HPDE6-E6E7 (cell line): ENCODE measurements at regions not wholly inside any gene's neighbourhood (a gene's known extent, or its start where the extent isn't known, plus 50 kb on each side); places are given as distances from the start of the nearest gene placed in this dataset.
"Not testable (repeated sequence)": the region's sequence is repeated elsewhere in the genome, so short reads cannot be mapped to it uniquely, and the experiment has no call there.

Experiments
- DNase-seq: peaks from one replicate; pipeline ENCODE4 v3.0.0; 2011; ENCODE audit warnings: missing footprints; ENCODE audit errors: extremely low spot score

- no peak for DNase-seq
Measured at GRCh38 chr6:167709196-167709595, 117.5 kb upstream of the AFDN start.

- not testable (repeated sequence) for DNase-seq
Measured at GRCh38 chr6:167709776-167710336, 116.9 kb upstream of the AFDN start.

GRCh38 chr6:167710363-167710920 is 116.3 kb upstream of the AFDN start:
- no peak for DNase-seq

- no peak for DNase-seq
Measured at GRCh38 chr6:167711211-167711610, 115.5 kb upstream of the AFDN start.

- no peak for DNase-seq
Measured at GRCh38 chr6:167711768-167712730, 114.7 kb upstream of the AFDN start.

GRCh38 chr6:167712731-167713475 is 113.8 kb upstream of the AFDN start:
- no peak for DNase-seq

GRCh38 chr6:167714152-167714551 is 112.6 kb upstream of the AFDN start:
- no peak for DNase-seq

GRCh38 chr6:167717455-167717854 is 109.3 kb upstream of the AFDN start:
- DNase-seq: no peak

GRCh38 chr6:167717867-167718266 is 108.8 kb upstream of the AFDN start:
- DNase-seq: no peak

- DNase-seq: no peak
Measured at GRCh38 chr6:167719920-167720319, 106.8 kb upstream of the AFDN start.

- DNase-seq: no peak
Measured at GRCh38 chr6:167720456-167721285, 106.0 kb upstream of the AFDN start.

GRCh38 chr6:167721291-167721690 is 105.4 kb upstream of the AFDN start:
- DNase-seq: no peak

- DNase-seq: no peak
Measured at GRCh38 chr6:167722634-167723309, 103.9 kb upstream of the AFDN start.

GRCh38 chr6:167726043-167726621 is 100.6 kb upstream of the AFDN start:
- no peak for DNase-seq

- DNase-seq: no peak
Measured at GRCh38 chr6:167730441-167730840, 96.3 kb upstream of the AFDN start.

- DNase-seq: no peak
Measured at GRCh38 chr6:167731216-167731615, 95.5 kb upstream of the AFDN start.

- no peak for DNase-seq
Measured at GRCh38 chr6:167731731-167732422, 94.8 kb upstream of the AFDN start.

- DNase-seq: no peak
Measured at GRCh38 chr6:167733740-167734661, 92.7 kb upstream of the AFDN start.

- no peak for DNase-seq
Measured at GRCh38 chr6:167734662-167735083, 92.0 kb upstream of the AFDN start.
